HCT116 (cell line): ENCODE measurements at regions not wholly inside any gene's neighbourhood (a gene's known extent, or its start where the extent isn't known, plus 50 kb on each side); places are given as distances from the start of the nearest gene placed in this dataset.

Source experiments
- ATAC-seq: fragments of 200-7000 bp; cut with Tn5 transposase; 2 replicates; pipeline ENCODE4 v1.9.1; 2020; ENCODE audit warnings: mild to moderate bottlenecking, moderate library complexity
- BruUV-seq: library from RNA; stranded (reverse); fragments of 400-500 nt; replicated peaks from 2 replicates; lab custom pipeline; 2021; lab: Mats Ljungman, UMichigan
- CTCF ChIA-PET: fragments of 300-600 bp; sonication (Branson Sonifier 250); formaldehyde crosslinking; loops from one replicate; lab custom pipeline; 2021; ENCODE audit warnings: antibody characterized with exemption; lab: Charles Lee
- POLR2A ChIA-PET: fragments of 300-600, 350-600 bp; sonication (Branson Sonifier 250); formaldehyde crosslinking; loops from one replicate; lab custom pipeline; 2021; ENCODE audit warnings: antibody characterized with exemption; lab: Charles Lee
- RAD21 ChIA-PET, 2 experiments: fragments of 300-600 bp; sonication (Branson Sonifier 250); formaldehyde crosslinking; loops; one replicate each; lab custom pipeline; 2023; ENCODE audit warnings: low total read pairs in 2 of 2; ENCODE audit not compliant: uncharacterized antibody in 2 of 2, unreplicated experiment in 2 of 2, low non-redundant PET in 1 of 2; lab: Charles Lee
- DNase-seq: peaks from one replicate; pipeline ENCODE4 v3.0.0-alpha.2; 2010; ENCODE audit warnings: low read depth, low spot score
- H2AFZ ChIP-seq: fragments of 200-600 bp; shearing (Covaris generic), sonication (generic); 2 replicates; pipeline ENCODE4 v1.6.1; 2017; ENCODE audit warnings: low read depth, mixed run types, mixed read lengths, antibody characterized with exemption, low read length; ENCODE audit not compliant: poor library complexity, severe bottlenecking
- H3K27ac ChIP-seq: 2 replicates; pipeline ENCODE4 v1.5.1; 2012; ENCODE audit warnings: low read depth, low read length
- H3K27me3 ChIP-seq: fragments of 200-600 bp; sonication (generic); 2 replicates; pipeline ENCODE4 v1.6.1; 2016; ENCODE audit warnings: mixed run types, low read length, mixed read lengths; ENCODE audit not compliant: insufficient read depth
- H3K36me3 ChIP-seq, 2 experiments: fragments of 200-500 bp in 1 of 2; fragments of 200-600 bp in 1 of 2; sonication (Bioruptor generic) in 1 of 2; sonication (generic) in 1 of 2; 2 replicates each; pipeline versions ENCODE4 v1.5.1 to v1.6.1; 2014 to 2016; ENCODE audit warnings: low read length in 2 of 2, inconsistent platforms in 1 of 2, mixed read lengths in 1 of 2, mixed run types in 1 of 2; ENCODE audit not compliant: insufficient read depth in 2 of 2, control insufficient read depth in 1 of 2
- H3K4me1 ChIP-seq, 2 experiments: fragments of 200-600 bp in 1 of 2; sonication (generic) in 1 of 2; 2 replicates each; pipeline versions ENCODE4 v1.5.1 to v1.6.1; 2012 to 2017; ENCODE audit warnings: low read length in 2 of 2, inconsistent platforms in 1 of 2, mild to moderate bottlenecking in 1 of 2, mixed read lengths in 1 of 2, mixed run types in 1 of 2, moderate library complexity in 1 of 2; ENCODE audit not compliant: insufficient read depth in 2 of 2, control insufficient read depth in 1 of 2
- H3K4me2 ChIP-seq: fragments of 200-600 bp; sonication (generic); 2 replicates; pipeline ENCODE4 v1.6.1; 2017; ENCODE audit warnings: mixed run types, low read length, mixed read lengths
- H3K4me3 ChIP-seq, 2 experiments: fragments of 200-600 bp in 1 of 2; sonication (generic) in 1 of 2; replicated peaks in 1 of 2; 2 replicates each; pipeline ENCODE4 v1.5.1; 2011 to 2016; ENCODE audit warnings: low read length in 2 of 2, control low read depth in 1 of 2, low read depth in 1 of 2, mild to moderate bottlenecking in 1 of 2, mixed read lengths in 1 of 2, mixed run types in 1 of 2
- H3K79me2 ChIP-seq: fragments of 200-600 bp; sonication (generic); 2 replicates; pipeline ENCODE4 v1.6.1; 2017; ENCODE audit warnings: mild to moderate bottlenecking, mixed run types, low read length, moderate library complexity, mixed read lengths; ENCODE audit not compliant: insufficient read depth
- H3K9ac ChIP-seq: fragments of 200-600 bp; sonication (generic); 2 replicates; pipeline ENCODE4 v1.6.1; 2016; ENCODE audit warnings: low read length, mixed read lengths
- H3K9me2 ChIP-seq: fragments of 200-600 bp; sonication (generic), shearing (Covaris generic); 2 replicates; pipeline ENCODE4 v1.6.1; 2017; ENCODE audit warnings: mixed run types, mild to moderate bottlenecking, moderate library complexity; ENCODE audit not compliant: insufficient read depth
- H3K9me3 ChIP-seq, 2 experiments: fragments of 200-500 bp in 1 of 2; fragments of 200-600 bp in 1 of 2; sonication (Bioruptor generic) in 1 of 2; sonication (generic) in 1 of 2; 2 replicates each; pipeline ENCODE4 v1.6.1; 2014 to 2017; ENCODE audit warnings: low read length in 2 of 2, mixed read lengths in 2 of 2, inconsistent platforms in 1 of 2, low read depth in 1 of 2, mild to moderate bottlenecking in 1 of 2, mixed run types in 1 of 2, moderate library complexity in 1 of 2; ENCODE audit not compliant: control insufficient read depth in 1 of 2, insufficient read depth in 1 of 2
- H4K20me1 ChIP-seq: fragments of 200-600 bp; sonication (generic), shearing (Covaris generic); 2 replicates; pipeline ENCODE4 v1.6.1; 2017; ENCODE audit warnings: mixed run types, mild to moderate bottlenecking, moderate library complexity; ENCODE audit not compliant: insufficient read depth
- CBX3 ChIP-seq: IDR thresholded peaks from 2 replicates; pipeline ENCODE4 v1.6.1; 2012; ENCODE audit warnings: low read depth
- CTCF ChIP-seq, 3 experiments: fragments of 200-600 bp in 1 of 3; sonication (generic) in 1 of 3; IDR thresholded peaks in 2 of 3; conservative IDR thresholded peaks in 1 of 3; 2 replicates each; pipeline ENCODE4 v1.5.1; 2012 to 2017; ENCODE audit warnings: low read depth in 2 of 3, low read length in 2 of 3, antibody characterized with exemption in 1 of 3, borderline replicate concordance in 1 of 3, control low read depth in 1 of 3, mild to moderate bottlenecking in 1 of 3, mixed read lengths in 1 of 3, mixed run types in 1 of 3, moderate library complexity in 1 of 3; ENCODE audit not compliant: insufficient read depth in 1 of 3
- EGR1 ChIP-seq: IDR thresholded peaks from 2 replicates; pipeline ENCODE4 v1.6.1; 2012; ENCODE audit warnings: low read depth
- EZH2phosphoT487 ChIP-seq: fragments of 200-600 bp; IDR thresholded peaks from 2 replicates; pipeline ENCODE4 v1.6.1; 2018; ENCODE audit warnings: antibody characterized with exemption, borderline replicate concordance
- FOSL1 ChIP-seq: IDR thresholded peaks from 2 replicates; pipeline ENCODE4 v1.6.1; 2012; ENCODE audit warnings: low read depth
- POLR2A ChIP-seq: IDR thresholded peaks from 2 replicates; pipeline ENCODE4 v1.7.0; 2011; ENCODE audit warnings: borderline replicate concordance; ENCODE audit not compliant: insufficient read depth, insufficient read length; ENCODE audit errors: extremely low read depth
- POLR2AphosphoS5 ChIP-seq: IDR thresholded peaks from 2 replicates; pipeline ENCODE4 v1.6.1; 2011; ENCODE audit warnings: mild to moderate bottlenecking, low read depth, low read length, moderate library complexity
- RAD21 ChIP-seq: IDR thresholded peaks from 2 replicates; pipeline ENCODE4 v1.6.1; 2012; ENCODE audit warnings: low read depth, mild to moderate bottlenecking
- SRF ChIP-seq: IDR thresholded peaks from 2 replicates; pipeline ENCODE4 v1.6.1; 2012; ENCODE audit warnings: low read depth
- intact Hi-C: fragments of 100-400 bp; cut with micrococcal nuclease; formaldehyde crosslinking; loops from 2 replicates; pipeline ENCODE4 v1.10.0; 2022

GRCh38 chr3:67863869-67864268 lies 209.5 kb upstream of the SUCLG2 start:
- Histone ChIP-seq H3K27me3 (no peaks in the 10 kb centered on the region), H2AFZ (no peak overlapping the region), H3K9me2 (no peaks in the 10 kb centered on the region), H3K4me2 (no peak overlapping the region), H3K9ac (no peak overlapping the region), H3K9me3 (no peaks in the 10 kb centered on the region), H3K79me2 (no peaks in the 10 kb centered on the region), H3K4me3 (no peak overlapping the region), H4K20me1 (no peaks in the 10 kb centered on the region), H3K27ac (no peak overlapping the region), H3K4me1 (no peaks in the 10 kb centered on the region), H3K36me3 (no peaks in the 10 kb centered on the region)
- no peak for TF ChIP-seq POLR2A
- TF ChIP-seq CTCF (IDR thresholded peaks at IDR 0.05 in 2 of 3, conservative IDR thresholded peaks at IDR 0.05 in 1 of 3; ENCODE audit: borderline replicate concordance in 1 of 3, insufficient read depth in 1 of 3, low read depth in 2 of 3, low read length in 2 of 3): peak in 2 of 3 experiments; percentile 44 to 60; a peak in 3 of 6 replicates
- peak; percentile 27 for TF ChIP-seq RAD21
- ATAC-seq (peak; percentile 52; the same call in 1 of the 2 replicates), DNase-seq (peak; percentile 4)
- intact Hi-C loops: loop anchor here (2.0 kb wide), 1 partner anchor 479 kb away; no protein-coding TSS in a partner anchor
- RAD21 ChIA-PET: no interaction called here
- POLR2A ChIA-PET: no interaction called here
- BruUV-seq: no TSS peak
- CTCF ChIA-PET: no interaction called here

- no peak overlapping the region for H2AFZ ChIP-seq
- BruUV-seq: no TSS peak
- H3K9me3 ChIP-seq: no peaks in the 10 kb centered on the region
- CTCF ChIA-PET: no interaction called here
- no peaks in the 10 kb centered on the region for H4K20me1 ChIP-seq
- no peak overlapping the region for H3K9ac ChIP-seq
- no peaks in the 10 kb centered on the region for H3K4me1 ChIP-seq
- DNase-seq: no peak
- POLR2A ChIA-PET: no interaction called here
- TF ChIP-seq CBX3 (no peak), EZH2phosphoT487 (no peak), POLR2AphosphoS5 (no peak), EGR1 (no peak), SRF (no peak), FOSL1 (no peak)
- no peaks in the 10 kb centered on the region for H3K79me2 ChIP-seq
- no peak overlapping the region for H3K4me3 ChIP-seq
- RAD21 ChIA-PET: no interaction called here
- no peak overlapping the region for H3K4me2 ChIP-seq
- intact Hi-C loops: no loop called here
- no peak for ATAC-seq
- H3K36me3 ChIP-seq: no peaks in the 10 kb centered on the region
- H3K9me2 ChIP-seq: no peaks in the 10 kb centered on the region
- no peak overlapping the region for H3K27ac ChIP-seq
- H3K27me3 ChIP-seq: no peaks in the 10 kb centered on the region
Measured at GRCh38 chr3:67860429-67860828, 206.0 kb upstream of the SUCLG2 start.
